Naive B cell (primary cell): ENCODE measurements at regions not wholly inside any gene's neighbourhood (a gene's known extent, or its start where the extent isn't known, plus 50 kb on each side); places are given as distances from the start of the nearest gene placed in this dataset.
A peak's percentile ranks its signal among the peaks of the same experiment; 100 is the strongest.
"Not testable (repeated sequence)": the region's sequence is repeated elsewhere in the genome, so short reads cannot be mapped to it uniquely, and the experiment has no call there.

ENCODE experiments used
- ATAC-seq, 2 donors: fragments of 150-1000 bp; cut with Tn5 transposase; 2 replicates each; pipeline ENCODE4 v1.10.0; 2021; ENCODE audit warnings: low read depth in 2 of 2, mild to moderate bottlenecking in 2 of 2, moderate library complexity in 2 of 2
- DNase-seq: peaks from one replicate; pipeline ENCODE4 v3.0.0; 2022
- H3K27ac Mint-ChIP-seq, 6 donors: one replicate each; pipeline ENCODE4 v1.8.0; 2020 to 2022; ENCODE audit warnings: mild to moderate bottlenecking in 6 of 6, mixed read lengths in 6 of 6, moderate library complexity in 5 of 6, inconsistent platforms in 2 of 6
- H3K27me3 Mint-ChIP-seq, 3 donors: one replicate each; pipeline ENCODE4 v1.8.0; 2021 to 2022; ENCODE audit warnings: mixed read lengths in 3 of 3, mild to moderate bottlenecking in 1 of 3
- H3K36me3 Mint-ChIP-seq, 2 donors: one replicate each; pipeline ENCODE4 v1.8.0; 2020 to 2022; ENCODE audit warnings: mixed read lengths in 2 of 2, inconsistent platforms in 1 of 2, mild to moderate bottlenecking in 1 of 2
- H3K4me1 Mint-ChIP-seq, 3 donors: one replicate each; pipeline ENCODE4 v1.8.0; 2020 to 2022; ENCODE audit warnings: mixed read lengths in 3 of 3, inconsistent platforms in 1 of 3, mild to moderate bottlenecking in 1 of 3, moderate library complexity in 1 of 3
- H3K4me3 Mint-ChIP-seq, 8 donors: one replicate each; pipeline ENCODE4 v1.8.0; 2020 to 2022; ENCODE audit warnings: mild to moderate bottlenecking in 8 of 8, mixed read lengths in 8 of 8, moderate library complexity in 8 of 8, inconsistent platforms in 2 of 8
- H3K9me3 Mint-ChIP-seq, 7 donors: one replicate each; pipeline ENCODE4 v1.8.0; 2020 to 2022; ENCODE audit warnings: mixed read lengths in 7 of 7, mild to moderate bottlenecking in 5 of 7, inconsistent platforms in 2 of 7, moderate library complexity in 1 of 7

DNA sequence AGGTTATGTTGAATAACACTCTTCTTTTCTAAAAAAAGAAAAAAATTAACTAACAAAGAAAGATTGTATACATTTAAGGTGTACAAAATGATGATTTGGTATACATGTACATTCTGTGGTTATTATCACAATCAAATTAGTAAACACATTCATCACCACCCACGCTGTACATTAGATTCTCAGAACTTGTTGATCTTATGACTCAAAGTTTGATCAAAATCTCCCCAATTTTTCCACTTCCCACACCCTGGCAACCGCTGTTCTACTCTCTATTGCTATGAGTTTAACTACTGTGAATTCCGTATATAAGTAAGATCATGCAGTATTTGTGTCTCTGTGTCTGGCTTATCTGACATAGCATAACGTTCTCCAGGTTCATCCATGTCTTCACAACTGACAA is 469.5 kb upstream of the CHRM3 start:
- Mint-ChIP-seq H3K27ac (no peak overlapping the region), H3K36me3 (no peaks in the 10 kb centered on the region), H3K4me1 (no peaks in the 10 kb centered on the region), H3K9me3 (peaks cover 0 to 9% (median 4%) of the 10 kb centered on the region in 7 donors), H3K27me3 (no peaks in the 10 kb centered on the region), H3K4me3 (no peak overlapping the region)
- DNase-seq (no peak), ATAC-seq (no peak)

DNA sequence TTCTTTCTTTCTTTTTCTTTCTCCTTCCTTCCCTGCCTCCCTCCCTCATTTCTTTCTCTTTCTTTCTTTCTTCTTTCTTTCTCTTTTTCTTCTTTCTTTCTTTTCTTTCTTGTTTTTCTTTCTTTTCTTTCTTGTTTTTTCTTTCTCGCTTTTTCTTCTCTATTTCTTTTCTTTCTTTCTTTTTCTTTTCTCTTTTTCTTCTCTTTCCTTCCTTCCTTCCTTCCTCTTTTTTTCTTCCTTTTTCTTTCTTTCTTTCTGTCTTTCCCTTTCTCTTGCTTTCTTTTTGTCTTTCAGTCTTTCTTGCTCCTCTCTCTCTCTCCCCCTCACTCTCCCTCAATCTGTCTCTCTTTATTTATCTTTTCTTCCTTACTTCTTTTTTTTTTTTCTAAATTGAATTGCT is 472.0 kb upstream of the CHRM3 start:
- Mint-ChIP-seq H3K27ac (no peak overlapping the region), H3K4me1 (no peaks in the 10 kb centered on the region), H3K9me3 (peaks cover 0 to 9% (median 5%) of the 10 kb centered on the region in 7 donors), H3K36me3 (no peaks in the 10 kb centered on the region), H3K4me3 (no peak overlapping the region), H3K27me3 (no peaks in the 10 kb centered on the region)
- DNase-seq = no peak
- ATAC-seq = no peak

DNA sequence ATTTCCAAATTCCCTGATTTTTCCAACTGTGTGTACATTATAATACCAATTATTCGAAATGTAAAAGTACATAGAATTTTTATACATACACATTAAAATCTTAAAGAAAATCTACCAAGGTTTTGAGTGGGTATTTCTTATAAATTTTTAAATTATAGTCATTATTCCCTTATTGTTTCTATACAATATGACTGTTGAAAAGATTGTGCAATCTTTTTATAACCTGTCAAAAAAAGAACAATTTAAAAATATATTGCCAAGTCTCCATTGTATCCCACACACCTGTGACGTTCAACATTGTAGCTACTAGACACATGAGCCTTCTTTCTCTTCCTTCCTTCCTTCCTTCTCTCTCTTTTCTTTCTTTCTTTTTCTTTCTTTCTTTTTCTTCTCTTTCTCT is 473.2 kb upstream of the CHRM3 start:
- no peak for DNase-seq
- H3K4me1 Mint-ChIP-seq = no peaks in the 10 kb centered on the region
- no peak for ATAC-seq

DNA sequence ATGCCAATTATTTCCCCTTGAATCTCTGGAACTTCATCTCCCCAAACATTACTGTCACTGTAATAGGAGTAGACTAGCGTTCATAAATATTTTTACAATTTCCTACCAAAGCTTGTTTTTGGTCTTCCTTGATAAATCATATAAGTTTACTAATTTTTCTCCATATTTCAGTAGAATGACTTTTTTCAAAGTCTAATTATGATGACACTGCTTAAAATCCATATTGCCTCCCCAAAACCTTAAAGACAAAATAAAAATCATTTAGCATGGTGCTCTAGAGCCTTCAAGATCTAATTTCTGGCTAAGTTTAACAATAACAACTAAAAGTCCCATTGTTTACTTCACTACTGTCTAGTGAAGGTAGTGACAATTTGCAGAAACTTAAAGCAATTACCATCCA is 474.2 kb upstream of the CHRM3 start:
- ATAC-seq (no peak), DNase-seq (no peak)
- H3K27me3 Mint-ChIP-seq = no peaks in the 10 kb centered on the region
- H3K27ac Mint-ChIP-seq = no peak overlapping the region
- no peaks in the 10 kb centered on the region for H3K4me1 Mint-ChIP-seq
- no peak overlapping the region for H3K4me3 Mint-ChIP-seq
- peaks cover 0 to 10% (median 5%) of the 10 kb centered on the region in 7 donors for H3K9me3 Mint-ChIP-seq
- no peaks in the 10 kb centered on the region for H3K36me3 Mint-ChIP-seq

More for the DNA sequence above, 473.2 kb upstream of the CHRM3 start:
- H3K27me3 Mint-ChIP-seq = no peaks in the 10 kb centered on the region
- H3K4me3 Mint-ChIP-seq = no peak overlapping the region
- peaks cover 0 to 10% (median 5%) of the 10 kb centered on the region in 7 donors for H3K9me3 Mint-ChIP-seq
- H3K36me3 Mint-ChIP-seq = no peaks in the 10 kb centered on the region
- H3K27ac Mint-ChIP-seq = no peak overlapping the region

DNA sequence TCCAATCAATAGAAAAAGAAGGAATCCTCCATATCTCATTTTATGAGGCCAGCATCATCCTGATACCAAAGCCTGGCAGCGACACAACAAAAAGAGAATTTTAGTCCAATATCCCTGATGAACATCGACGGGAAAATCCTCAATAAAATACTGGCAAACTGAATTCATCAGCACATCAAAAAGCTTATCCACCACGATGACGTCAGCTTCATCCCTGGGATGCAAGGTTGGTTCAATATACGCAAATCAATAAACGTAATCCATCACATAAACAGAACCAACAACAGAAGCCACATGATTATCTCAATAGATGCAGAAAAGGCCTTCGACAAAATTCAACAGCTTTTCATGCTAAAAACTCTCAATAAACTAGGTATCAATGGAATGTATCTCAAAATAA is 483.6 kb upstream of the CHRM3 start:
- not testable (repeated sequence) for H3K4me3 Mint-ChIP-seq, H3K4me1 Mint-ChIP-seq, H3K27me3 Mint-ChIP-seq, ATAC-seq, DNase-seq, H3K36me3 Mint-ChIP-seq, H3K27ac Mint-ChIP-seq
- H3K9me3 Mint-ChIP-seq = peaks cover 4 to 20% (median 12%) of the 10 kb centered on the region in 7 donors

DNA sequence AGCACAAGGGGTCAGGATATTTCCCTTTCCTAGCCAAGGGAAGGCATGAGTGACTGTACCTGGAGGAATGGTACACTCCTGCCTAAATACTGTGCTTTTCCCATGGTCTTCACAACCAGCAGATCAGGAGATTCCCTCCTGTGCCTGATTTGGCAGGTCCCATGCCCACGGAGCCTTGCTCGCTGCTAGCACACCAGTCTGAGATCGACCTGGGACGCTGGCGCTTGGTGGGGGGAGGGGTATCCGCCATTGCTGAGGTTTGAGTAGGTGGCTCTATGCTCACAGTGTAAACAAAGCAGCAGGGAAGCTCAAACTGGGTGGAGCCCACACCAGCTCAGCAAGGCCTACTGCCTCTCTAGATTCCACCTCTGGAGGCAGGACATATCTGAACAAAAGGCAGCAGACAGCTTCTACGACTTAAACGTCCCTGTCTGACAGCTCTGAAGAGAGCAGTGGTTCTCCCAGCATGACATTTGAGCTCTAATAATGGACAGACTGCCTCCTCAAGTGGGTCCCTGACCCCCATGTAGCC is 486.0 kb upstream of the CHRM3 start:
- Mint-ChIP-seq H3K27me3 (no peaks in the 10 kb centered on the region), H3K4me1 (no peaks in the 10 kb centered on the region), H3K9me3 (peaks cover 4 to 24% (median 18%) of the 10 kb centered on the region in 7 donors), H3K4me3 (no peak overlapping the region), H3K36me3 (no peaks in the 10 kb centered on the region), H3K27ac (no peak overlapping the region)
- no peak for ATAC-seq
- no peak for DNase-seq

DNA sequence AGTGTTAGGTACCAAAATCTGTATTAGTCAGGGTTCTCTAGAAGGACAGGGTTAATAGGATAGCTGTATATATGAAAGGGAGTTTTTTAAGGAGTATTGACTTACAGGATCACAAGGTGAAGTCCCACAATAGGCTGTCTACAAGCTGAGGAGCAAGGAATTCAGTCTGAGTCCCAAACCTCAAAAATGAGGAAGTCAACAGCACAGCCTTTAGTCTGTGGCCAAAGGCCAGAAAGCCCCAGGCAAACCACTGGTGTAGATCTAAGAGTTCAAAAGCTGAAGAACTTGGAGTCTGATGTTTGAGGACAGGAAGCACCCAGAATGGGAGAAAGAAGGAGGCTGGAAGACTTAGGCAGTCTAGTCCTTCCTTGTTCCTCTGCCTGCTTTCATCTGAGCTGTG is 487.5 kb upstream of the CHRM3 start:
- DNase-seq (no peak), ATAC-seq (no peak)
- Mint-ChIP-seq H3K27ac (no peak overlapping the region), H3K4me1 (no peaks in the 10 kb centered on the region), H3K4me3 (no peak overlapping the region), H3K27me3 (no peaks in the 10 kb centered on the region), H3K9me3 (peaks cover 2 to 24% (median 19%) of the 10 kb centered on the region in 7 donors), H3K36me3 (no peaks in the 10 kb centered on the region)

DNA sequence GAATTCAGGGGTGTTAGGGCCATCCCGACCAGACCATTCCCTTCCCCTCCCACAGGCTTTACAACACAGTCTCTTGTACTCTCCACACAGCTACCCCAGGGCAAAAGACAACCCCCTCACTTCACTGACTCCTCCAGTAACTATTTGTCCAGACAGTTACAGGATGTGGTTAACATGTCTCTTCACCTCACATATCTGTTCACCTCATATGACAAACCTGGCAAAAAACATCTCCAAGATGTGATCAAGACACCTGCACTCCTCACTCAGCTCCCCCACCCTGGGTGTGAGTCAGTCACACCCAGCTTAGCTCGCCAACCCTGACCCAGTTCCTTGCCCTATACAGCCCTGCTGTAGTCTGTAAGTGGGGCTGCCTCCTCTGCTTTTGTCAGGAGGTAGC is 490.5 kb upstream of the CHRM3 start:
- ATAC-seq = no peak
- H3K27ac Mint-ChIP-seq = no peak overlapping the region
- no peak for DNase-seq
- no peaks in the 10 kb centered on the region for H3K4me1 Mint-ChIP-seq
- no peaks in the 10 kb centered on the region for H3K36me3 Mint-ChIP-seq
- H3K27me3 Mint-ChIP-seq = no peaks in the 10 kb centered on the region
- H3K9me3 Mint-ChIP-seq = peaks cover 2 to 19% (median 5%) of the 10 kb centered on the region in 7 donors
- peak overlapping the region in 1 of 8 donors; percentile 7 for H3K4me3 Mint-ChIP-seq

DNA sequence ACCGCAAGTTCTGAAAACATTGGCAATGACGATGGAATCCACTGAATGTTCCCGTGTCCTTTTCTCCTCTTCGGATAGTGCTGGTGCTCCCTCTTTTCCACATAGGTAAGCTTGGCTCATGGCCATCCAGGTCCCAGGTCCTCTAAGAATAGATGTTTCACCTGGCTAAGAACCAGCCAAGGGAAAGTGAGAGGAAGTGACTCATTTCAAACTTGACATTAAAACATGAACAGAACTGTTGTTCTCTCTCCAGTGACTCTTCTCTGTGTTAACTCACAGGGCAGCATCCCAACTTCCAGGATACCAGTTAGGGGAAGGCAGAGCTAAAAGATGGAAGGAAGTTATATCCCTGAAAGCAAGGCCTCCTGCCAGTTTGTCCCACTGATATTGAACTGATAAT is 493.8 kb upstream of the CHRM3 start:
- H3K4me3 Mint-ChIP-seq = no peak overlapping the region
- ATAC-seq = no peak

DNA sequence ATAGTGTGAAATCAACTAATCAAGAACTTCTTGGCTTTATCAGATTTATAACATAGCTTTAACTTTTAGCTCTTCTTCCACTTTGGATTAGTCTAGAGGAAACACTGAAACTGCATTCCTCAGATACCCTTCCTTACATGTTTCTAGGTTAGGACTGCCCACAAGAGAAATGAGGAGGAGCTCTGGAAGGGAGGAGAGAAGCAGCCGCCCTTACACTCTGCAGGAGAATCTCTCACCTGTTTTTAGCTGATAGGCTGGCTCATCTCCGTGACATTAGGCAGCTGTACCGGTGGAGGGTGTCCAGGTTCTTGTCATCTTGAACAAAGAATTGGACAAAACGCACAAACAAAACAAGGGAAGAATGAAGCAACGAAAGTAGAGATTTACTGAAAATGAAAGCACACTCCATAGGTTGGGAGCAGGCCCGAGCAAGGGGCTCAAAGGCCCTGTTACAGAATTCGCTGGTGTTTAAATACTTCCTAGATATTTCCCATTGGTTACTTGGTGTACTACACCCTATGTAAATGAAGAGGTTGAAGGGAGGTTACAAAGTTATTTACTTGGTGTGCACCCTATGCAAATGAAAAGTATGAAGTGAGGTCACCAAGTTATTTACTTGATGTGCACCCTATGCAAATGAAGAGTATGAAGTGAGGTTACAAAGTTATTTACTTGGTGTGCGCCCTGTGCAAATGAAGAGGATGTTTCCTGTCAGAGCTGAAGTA is 524.9 kb upstream of the CHRM3 start:
- Mint-ChIP-seq H3K27me3 (no peaks in the 10 kb centered on the region), H3K4me1 (no peaks in the 10 kb centered on the region), H3K36me3 (no peaks in the 10 kb centered on the region), H3K4me3 (no peak overlapping the region), H3K27ac (no peak overlapping the region), H3K9me3 (peaks cover 0 to 14% (median 3%) of the 10 kb centered on the region in 7 donors)
- no peak for ATAC-seq
- DNase-seq = no peak

More for the DNA sequence above, 493.8 kb upstream of the CHRM3 start:
- Mint-ChIP-seq H3K27me3 (no peaks in the 10 kb centered on the region), H3K36me3 (no peaks in the 10 kb centered on the region), H3K4me1 (no peaks in the 10 kb centered on the region), H3K27ac (no peak overlapping the region), H3K9me3 (peaks cover 0 to 15% (median 7%) of the 10 kb centered on the region in 7 donors)
- no peak for DNase-seq

DNA sequence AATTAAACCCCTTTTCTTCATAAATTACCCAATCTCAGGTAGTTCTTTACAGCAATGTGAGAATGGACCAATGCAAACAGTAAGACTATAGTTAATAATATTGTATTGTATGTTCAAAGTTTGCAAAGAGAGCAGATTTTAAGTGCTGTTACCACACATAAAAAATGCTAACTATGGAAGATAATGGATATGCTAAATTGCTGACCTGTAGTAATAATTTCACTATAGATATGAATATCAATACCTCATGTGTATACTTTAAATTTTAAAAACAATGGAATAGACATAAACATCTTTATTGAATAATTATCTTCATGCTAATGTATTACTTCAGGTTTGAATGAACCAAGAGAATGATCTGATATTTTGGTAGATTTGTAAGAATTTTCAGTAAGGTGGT is 552.4 kb upstream of the CHRM3 start:
- Mint-ChIP-seq H3K27me3 (no peaks in the 10 kb centered on the region), H3K27ac (no peak overlapping the region), H3K4me1 (no peaks in the 10 kb centered on the region), H3K36me3 (no peaks in the 10 kb centered on the region), H3K4me3 (no peak overlapping the region), H3K9me3 (peaks cover 8 to 26% (median 17%) of the 10 kb centered on the region in 7 donors)
- no peak for ATAC-seq
- no peak for DNase-seq

DNA sequence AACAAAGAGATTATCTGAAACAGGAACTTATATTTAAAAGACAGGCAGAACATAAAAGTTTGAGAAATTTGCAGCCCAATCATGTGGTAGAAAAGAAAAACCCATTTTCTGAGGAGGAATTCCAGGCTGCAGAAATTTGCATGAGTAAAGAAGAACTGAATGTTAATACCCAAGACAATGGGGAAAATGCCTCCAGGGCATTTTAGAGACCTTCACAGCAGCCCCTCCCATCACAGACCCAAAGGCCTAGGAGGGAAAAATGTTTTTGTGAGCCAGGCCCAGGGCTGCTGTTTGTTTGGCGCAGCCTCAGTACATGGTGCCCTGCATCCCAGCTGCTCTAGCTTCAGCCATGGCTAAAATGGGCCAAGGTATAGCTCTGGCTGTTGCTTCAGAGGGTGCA is 554.3 kb upstream of the CHRM3 start:
- H3K36me3 Mint-ChIP-seq = no peaks in the 10 kb centered on the region
- peaks cover 12 to 26% (median 17%) of the 10 kb centered on the region in 7 donors for H3K9me3 Mint-ChIP-seq
- H3K27me3 Mint-ChIP-seq = no peaks in the 10 kb centered on the region
- H3K4me3 Mint-ChIP-seq = no peak overlapping the region
- H3K27ac Mint-ChIP-seq = no peak overlapping the region
- no peaks in the 10 kb centered on the region for H3K4me1 Mint-ChIP-seq
- DNase-seq (no peak), ATAC-seq (no peak)

DNA sequence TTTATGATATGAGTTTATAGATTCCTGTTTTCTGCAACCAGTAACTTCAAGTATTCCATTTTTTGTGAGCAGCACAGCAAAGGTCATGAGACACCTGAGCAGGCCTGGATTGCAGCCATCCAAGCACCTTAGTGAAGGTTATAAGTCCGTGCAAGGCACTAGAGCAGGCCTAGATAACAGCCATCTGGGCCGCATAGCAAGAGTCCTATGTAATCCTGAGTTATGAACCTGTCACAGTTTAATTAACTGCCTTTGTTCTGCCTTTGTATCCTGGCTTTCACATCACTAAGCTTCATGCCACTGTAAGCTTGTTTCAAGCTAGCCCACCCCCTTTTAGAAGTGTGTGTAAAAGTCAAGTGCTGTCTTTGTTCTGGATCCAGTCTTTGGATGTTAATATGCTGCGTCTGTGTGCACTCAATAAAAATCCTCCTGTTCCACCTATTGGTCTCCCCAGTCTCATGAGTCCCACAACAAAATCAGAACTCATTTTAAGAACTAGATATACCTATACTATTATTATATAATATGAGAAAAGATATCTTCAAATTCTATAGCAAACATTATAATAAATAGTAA is 556.2 kb upstream of the CHRM3 start:
- Mint-ChIP-seq H3K27me3 (no peaks in the 10 kb centered on the region), H3K27ac (no peak overlapping the region), H3K4me3 (no peak overlapping the region), H3K9me3 (peaks cover 11 to 26% (median 16%) of the 10 kb centered on the region in 7 donors), H3K36me3 (no peaks in the 10 kb centered on the region), H3K4me1 (no peaks in the 10 kb centered on the region)
- ATAC-seq (no peak), DNase-seq (no peak)

DNA sequence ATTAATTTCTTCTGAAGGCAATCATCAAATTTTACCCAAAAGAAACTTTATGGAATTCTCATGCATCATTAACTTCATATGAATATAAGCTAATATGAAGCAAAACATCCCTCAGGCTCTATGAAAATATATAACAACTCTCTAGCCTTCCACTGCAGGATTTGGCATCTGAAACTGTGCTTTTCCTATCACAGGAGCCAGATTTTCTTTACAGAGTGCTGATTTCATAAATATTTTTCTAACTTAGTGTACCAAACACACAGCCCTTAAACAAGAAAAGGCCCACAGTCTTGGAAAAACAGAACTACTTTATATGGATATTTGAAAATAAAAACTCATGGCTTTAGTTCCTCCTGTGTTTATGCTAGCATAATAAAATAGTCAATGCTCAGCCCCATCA is 559.5 kb upstream of the CHRM3 start:
- H3K27ac Mint-ChIP-seq = no peak overlapping the region
- no peaks in the 10 kb centered on the region for H3K27me3 Mint-ChIP-seq
- DNase-seq = no peak
- H3K4me1 Mint-ChIP-seq = no peaks in the 10 kb centered on the region
- peaks cover 10 to 30% (median 16%) of the 10 kb centered on the region in 7 donors for H3K9me3 Mint-ChIP-seq
- ATAC-seq = no peak
- H3K36me3 Mint-ChIP-seq = no peaks in the 10 kb centered on the region
- no peak overlapping the region for H3K4me3 Mint-ChIP-seq
